ENCODE measurements at regions not wholly inside any gene's neighbourhood (a gene's known extent, or its start where the extent isn't known, plus 50 kb on each side); places are given as distances from the start of the nearest gene placed in this dataset.

GRCh38 chr2:55743583-55743982 is 49.9 kb upstream of the PNPT1 start:
- TF ChIP-seq ZNF26 (tag by site-specific recombination; IDR thresholded peaks at IDR 0.05) = no peak
- no peak for TF ChIP-seq ZSCAN18 (tag by site-specific recombination; IDR thresholded peaks at IDR 0.05)
- no peak for TF ChIP-seq ZNF121 (tag by site-specific recombination; IDR thresholded peaks at IDR 0.05)
- no peak for TF ChIP-seq REST (tag by site-specific recombination; IDR thresholded peaks at IDR 0.05)
- TF ChIP-seq ZNF791 (tag by site-specific recombination; IDR thresholded peaks at IDR 0.05) = no peak

Data from HEK293 (cell line).